Astrocyte of the spinal cord (primary cell): ENCODE measurements at regions not wholly inside any gene's neighbourhood (a gene's known extent, or its start where the extent isn't known, plus 50 kb on each side); places are given as distances from the start of the nearest gene placed in this dataset.
"Not testable (repeated sequence)": the region's sequence is repeated elsewhere in the genome, so short reads cannot be mapped to it uniquely, and the experiment has no call there.

ENCODE experiments used
- DNase-seq: peaks from one replicate; pipeline ENCODE4 v3.0.0; 2011; ENCODE audit warnings: low read depth, low spot score
- H3K4me3 ChIP-seq: 2 replicates; pipeline ENCODE4 v1.5.1; 2011; ENCODE audit warnings: low read depth, mild to moderate bottlenecking, low read length, moderate library complexity
- in situ Hi-C: cut with HindIII; loops from 2 replicates; pipeline ENCODE4 v1.10.0; 2017; ENCODE audit warnings: low sequenced_read_pairs
- TF ChIP-seq, protein P1 (sequence below): IDR thresholded peaks from 2 replicates; pipeline ENCODE4 v1.5.1; 2012; ENCODE audit warnings: low read depth, mild to moderate bottlenecking, low read length, inconsistent platforms

DNA sequence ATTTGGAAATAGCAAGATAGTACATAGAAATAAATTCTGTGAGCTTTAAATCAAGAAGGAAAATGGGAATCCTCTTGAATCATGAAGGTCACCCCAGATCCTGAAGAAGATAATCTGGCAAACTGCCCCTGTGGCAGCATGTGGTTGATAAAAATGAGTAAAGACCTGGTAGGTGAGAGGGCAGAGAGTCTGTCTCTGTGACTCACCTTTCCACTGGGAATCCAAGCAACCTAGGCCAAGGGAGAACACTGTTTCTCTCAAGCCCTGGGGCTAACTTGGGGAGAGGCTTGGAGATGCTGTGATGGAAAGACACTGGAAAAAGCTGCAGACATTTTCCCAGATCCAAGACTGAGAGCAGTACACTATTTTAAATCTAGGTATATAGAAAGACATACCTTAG is 185.8 kb upstream of the CNTNAP5 start:
- TF ChIP-seq, protein P1, sequence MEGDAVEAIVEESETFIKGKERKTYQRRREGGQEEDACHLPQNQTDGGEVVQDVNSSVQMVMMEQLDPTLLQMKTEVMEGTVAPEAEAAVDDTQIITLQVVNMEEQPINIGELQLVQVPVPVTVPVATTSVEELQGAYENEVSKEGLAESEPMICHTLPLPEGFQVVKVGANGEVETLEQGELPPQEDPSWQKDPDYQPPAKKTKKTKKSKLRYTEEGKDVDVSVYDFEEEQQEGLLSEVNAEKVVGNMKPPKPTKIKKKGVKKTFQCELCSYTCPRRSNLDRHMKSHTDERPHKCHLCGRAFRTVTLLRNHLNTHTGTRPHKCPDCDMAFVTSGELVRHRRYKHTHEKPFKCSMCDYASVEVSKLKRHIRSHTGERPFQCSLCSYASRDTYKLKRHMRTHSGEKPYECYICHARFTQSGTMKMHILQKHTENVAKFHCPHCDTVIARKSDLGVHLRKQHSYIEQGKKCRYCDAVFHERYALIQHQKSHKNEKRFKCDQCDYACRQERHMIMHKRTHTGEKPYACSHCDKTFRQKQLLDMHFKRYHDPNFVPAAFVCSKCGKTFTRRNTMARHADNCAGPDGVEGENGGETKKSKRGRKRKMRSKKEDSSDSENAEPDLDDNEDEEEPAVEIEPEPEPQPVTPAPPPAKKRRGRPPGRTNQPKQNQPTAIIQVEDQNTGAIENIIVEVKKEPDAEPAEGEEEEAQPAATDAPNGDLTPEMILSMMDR, result no peak
- in situ Hi-C loops, result no loop called here
- DNase-seq, result no peak
- no peak overlapping the region for H3K4me3 ChIP-seq

DNA sequence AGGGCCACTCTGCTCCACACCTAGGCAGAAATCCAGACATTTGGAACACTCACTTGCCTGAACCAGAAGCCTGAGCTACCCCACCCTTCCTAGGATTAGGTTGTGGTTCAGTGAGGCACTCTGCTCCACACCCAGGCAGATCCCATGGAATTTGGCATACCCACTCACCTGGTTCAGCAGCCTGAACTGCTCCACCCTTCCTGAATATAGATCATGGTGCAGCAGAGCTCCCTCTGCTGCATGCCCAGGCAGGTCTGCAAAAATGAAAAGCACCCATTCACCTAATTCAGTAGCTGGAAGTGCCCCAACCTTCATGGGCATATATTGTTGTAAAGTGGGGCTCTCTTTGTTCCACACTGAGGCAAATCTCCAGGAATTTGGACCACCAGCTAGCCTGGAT is 185.1 kb upstream of the CNTNAP5 start:
- DNase-seq, result no peak
- no peak overlapping the region for H3K4me3 ChIP-seq
- TF ChIP-seq, protein P1, result no peak
- in situ Hi-C loops, result no loop called here

DNA sequence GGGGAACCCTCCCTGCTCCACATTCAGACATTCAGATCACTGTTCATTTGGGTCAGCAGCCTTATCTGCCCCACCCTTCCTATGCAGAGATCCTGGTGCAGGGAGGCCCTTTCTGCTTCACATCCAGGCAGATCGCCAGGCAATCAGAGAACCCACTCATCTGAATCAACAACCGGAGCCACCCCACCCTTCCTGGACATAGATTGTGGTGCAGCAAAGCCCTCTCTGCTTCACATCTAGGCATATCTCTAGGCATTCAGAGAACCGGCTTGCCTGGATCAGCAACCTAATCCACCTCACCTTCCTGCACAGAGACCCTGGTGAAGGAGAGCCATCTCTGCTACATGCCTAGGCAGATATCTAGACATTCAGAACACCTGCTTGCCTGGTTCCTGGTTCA is 184.5 kb upstream of the CNTNAP5 start:
- no peak for DNase-seq
- H3K4me3 ChIP-seq, result no peak overlapping the region
- TF ChIP-seq, protein P1, result no peak
- in situ Hi-C loops, result no loop called here

DNA sequence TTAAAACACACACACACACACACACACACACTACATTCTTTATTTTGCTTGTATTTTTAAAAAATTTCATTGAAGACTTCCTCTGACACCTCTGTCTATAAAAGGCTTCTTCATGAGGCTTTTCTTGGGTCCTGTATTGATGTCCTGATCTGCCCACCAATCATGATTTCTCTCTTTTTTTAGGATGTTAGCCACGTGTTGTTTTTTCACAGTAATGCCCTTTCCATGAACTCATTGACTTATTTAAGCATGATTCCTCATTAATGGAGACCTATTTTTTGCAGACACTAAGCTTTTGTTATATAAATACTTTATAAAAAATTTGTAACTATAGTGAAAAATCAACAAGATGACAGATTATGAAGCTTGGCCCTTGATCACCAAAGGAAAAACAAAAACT is 173.8 kb upstream of the CNTNAP5 start:
- H3K4me3 ChIP-seq, result no peak overlapping the region
- in situ Hi-C loops, result no loop called here
- no peak for DNase-seq
- TF ChIP-seq, protein P1, result no peak

DNA sequence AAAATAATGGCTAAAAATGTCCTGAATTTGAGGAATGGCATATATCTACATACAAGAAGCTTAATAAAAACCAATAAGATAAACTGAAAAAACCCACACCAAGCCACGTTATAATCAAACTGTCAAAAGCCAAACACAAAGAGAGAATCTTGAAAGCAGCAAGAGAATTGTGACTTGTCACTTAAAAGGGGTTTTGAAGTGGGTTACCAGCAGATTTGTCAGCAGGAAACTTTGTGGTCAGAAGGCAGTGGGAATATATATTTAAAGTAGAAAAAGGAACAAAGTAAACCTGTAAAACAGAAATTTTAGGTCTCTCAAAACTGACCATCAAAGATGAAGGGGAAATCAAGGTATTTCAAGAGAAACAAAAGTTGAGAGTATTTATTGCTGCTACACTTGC is 171.9 kb upstream of the CNTNAP5 start:
- no peak for DNase-seq
- H3K4me3 ChIP-seq, result no peak overlapping the region
- TF ChIP-seq, protein P1, result no peak
- in situ Hi-C loops, result no loop called here

DNA sequence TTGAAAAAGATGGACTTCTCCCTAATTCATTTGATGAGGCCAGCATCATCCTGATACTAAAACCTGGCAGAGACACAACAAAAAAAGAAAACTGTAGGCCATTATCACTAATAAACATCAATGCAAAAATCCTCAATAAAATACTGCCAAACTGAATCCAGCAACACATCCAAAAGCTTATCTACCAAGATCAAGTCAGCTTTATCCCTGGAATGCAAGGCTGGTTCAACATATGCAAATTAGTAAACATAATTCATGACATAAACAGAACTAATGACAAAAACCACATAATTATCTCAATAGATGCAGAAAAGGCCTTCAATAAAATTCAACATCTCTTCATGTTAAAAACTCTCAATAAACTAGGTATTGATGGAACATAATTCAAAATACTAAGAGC is 166.1 kb upstream of the CNTNAP5 start:
- DNase-seq, H3K4me3 ChIP-seq, in situ Hi-C loops: not testable (repeated sequence)

DNA sequence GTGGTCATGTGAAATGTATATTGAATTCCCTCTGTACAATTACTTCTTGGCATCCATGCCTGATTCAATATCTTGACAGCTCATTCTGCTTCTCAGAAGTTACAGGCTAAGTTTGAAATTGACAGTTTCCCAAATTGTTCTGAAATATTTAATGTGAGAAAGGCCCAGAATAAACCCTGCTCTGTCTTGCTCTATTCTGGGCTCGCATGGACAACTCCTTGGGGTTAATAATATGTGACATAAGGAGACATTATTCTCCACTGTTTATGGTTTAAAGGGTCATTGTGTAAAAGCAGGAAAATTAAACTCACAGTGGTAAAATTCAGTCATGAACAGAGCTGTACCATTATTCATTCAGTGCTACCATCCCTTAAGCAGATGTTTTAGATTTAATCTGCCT is 160.7 kb upstream of the CNTNAP5 start:
- no peak for DNase-seq
- no peak overlapping the region for H3K4me3 ChIP-seq
- in situ Hi-C loops, result no loop called here
- TF ChIP-seq, protein P1, result no peak
